ENCODE measurements at regions not wholly inside any gene's neighbourhood (a gene's known extent, or its start where the extent isn't known, plus 50 kb on each side); places are given as distances from the start of the nearest gene placed in this dataset.

DNA sequence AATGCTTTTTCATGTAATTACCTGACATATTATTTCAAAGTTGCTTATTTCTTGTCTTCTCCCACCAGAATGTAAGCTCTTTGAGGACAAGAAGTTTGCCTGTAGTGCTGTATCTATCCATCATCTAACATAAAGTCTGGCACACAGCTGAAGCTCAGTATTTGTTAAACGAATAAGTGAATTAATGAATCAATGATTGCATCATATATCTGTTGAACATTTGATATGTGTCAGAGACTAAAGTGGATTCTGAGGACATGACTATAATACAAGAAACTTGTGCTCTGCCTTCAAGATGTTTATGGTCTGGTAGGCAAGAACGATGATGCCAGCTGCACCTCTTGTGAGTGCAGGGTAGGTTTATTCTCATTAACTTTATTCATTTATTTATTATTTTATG, 115.4 kb upstream of the SCAF11 start:
- Histone ChIP-seq H3K4me1 (no peaks in the 10 kb centered on the region), H3K27me3 (no peaks in the 10 kb centered on the region), H3K27ac (replicated peaks in 1 of 4) (no peak overlapping the region), H3K36me3 (no peaks in the 10 kb centered on the region), H3K9me3 (no peaks in the 10 kb centered on the region), H3K4me3 (no peak overlapping the region)
- no peak for DNase-seq (ENCODE audit: extremely low spot score)
- intact Hi-C loops (cut with DNase I), result no loop called here
- TF ChIP-seq, protein P1, sequence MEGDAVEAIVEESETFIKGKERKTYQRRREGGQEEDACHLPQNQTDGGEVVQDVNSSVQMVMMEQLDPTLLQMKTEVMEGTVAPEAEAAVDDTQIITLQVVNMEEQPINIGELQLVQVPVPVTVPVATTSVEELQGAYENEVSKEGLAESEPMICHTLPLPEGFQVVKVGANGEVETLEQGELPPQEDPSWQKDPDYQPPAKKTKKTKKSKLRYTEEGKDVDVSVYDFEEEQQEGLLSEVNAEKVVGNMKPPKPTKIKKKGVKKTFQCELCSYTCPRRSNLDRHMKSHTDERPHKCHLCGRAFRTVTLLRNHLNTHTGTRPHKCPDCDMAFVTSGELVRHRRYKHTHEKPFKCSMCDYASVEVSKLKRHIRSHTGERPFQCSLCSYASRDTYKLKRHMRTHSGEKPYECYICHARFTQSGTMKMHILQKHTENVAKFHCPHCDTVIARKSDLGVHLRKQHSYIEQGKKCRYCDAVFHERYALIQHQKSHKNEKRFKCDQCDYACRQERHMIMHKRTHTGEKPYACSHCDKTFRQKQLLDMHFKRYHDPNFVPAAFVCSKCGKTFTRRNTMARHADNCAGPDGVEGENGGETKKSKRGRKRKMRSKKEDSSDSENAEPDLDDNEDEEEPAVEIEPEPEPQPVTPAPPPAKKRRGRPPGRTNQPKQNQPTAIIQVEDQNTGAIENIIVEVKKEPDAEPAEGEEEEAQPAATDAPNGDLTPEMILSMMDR (IDR thresholded peaks at IDR 0.05), result no peak
- TF ChIP-seq POLR2A (IDR thresholded peaks at IDR 0.05; ENCODE audit: low read depth), result no peak
- TF ChIP-seq EP300 (IDR thresholded peaks at IDR 0.05), result no peak
- no peak for TF ChIP-seq POLR2AphosphoS5 (IDR thresholded peaks at IDR 0.05)
- WGBS, result 92% methylated on average over 2 of the region's 2 CpGs

DNA sequence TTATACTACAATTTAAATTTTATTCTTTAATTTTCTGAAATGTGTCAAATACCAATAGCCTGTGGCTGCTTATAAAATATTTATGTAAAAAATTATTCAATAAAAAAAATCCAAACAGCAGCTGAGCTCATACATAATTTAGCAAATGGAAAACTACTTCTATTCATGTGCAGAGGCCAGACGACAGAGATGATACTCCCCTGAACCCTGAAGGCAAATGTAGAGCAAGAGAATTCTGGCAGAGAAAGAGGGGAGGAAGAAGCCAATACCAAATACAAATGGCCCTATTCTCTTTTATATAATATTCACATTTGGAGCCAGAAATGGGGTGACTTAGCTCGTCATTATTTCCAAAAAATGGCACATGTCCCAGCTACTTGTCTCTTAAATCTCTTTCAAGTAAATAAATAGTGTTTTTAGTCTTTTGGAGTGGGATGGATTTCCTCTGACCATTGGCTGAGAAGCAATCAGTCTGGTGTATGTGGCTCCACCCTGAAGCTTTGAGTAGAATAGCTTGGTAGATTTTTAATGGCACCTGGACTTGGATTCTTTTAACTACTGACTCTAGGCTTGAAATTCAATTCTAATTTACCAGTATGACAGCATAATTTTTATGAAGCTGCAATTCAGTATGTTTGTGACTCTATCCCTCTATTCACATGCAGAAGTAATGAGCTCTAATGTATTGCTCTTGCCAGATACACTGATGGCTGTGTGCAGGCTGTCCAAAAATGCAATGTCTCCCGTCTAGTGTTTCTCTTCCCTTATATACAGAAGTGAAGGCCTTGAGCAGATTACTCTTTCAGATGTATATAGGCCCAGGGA, 113.4 kb upstream of the SCAF11 start:
- no peak overlapping the region for H3K4me3 ChIP-seq
- H3K27me3 ChIP-seq, result no peaks in the 10 kb centered on the region
- H3K9me3 ChIP-seq, result no peaks in the 10 kb centered on the region
- WGBS, result 50% methylated on average over 3 of the region's 3 CpGs
- H3K4me1 ChIP-seq, result no peaks in the 10 kb centered on the region
- intact Hi-C loops (cut with DNase I), result no loop called here
- H3K27ac ChIP-seq (replicated peaks in 1 of 4), result no peak overlapping the region
- TF ChIP-seq POLR2AphosphoS5 (IDR thresholded peaks at IDR 0.05) (no peak), EP300 (IDR thresholded peaks at IDR 0.05) (no peak), POLR2A (IDR thresholded peaks at IDR 0.05; ENCODE audit: low read depth) (no peak)
- TF ChIP-seq, protein P1 (IDR thresholded peaks at IDR 0.05), result no peak
- DNase-seq (ENCODE audit: extremely low spot score), result no peak
- H3K36me3 ChIP-seq, result no peaks in the 10 kb centered on the region

DNA sequence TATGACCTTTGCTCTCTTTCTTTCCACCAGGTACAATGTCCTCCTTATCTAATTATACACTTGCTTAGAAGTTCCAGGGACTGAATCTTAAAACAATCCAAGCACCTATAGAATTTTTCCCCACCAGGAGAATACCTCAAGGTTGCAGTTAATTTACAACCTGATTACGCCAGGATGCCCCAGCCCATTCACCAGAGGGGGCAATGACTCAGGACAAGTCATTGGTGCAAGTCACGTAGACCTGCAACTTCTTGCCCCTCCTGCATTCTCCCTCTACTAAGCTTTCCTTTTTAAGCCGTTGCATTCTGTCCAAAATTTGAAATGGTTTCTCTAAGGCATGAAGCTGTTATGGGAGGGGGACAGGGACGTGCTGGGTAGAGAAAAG, 111.1 kb upstream of the SCAF11 start:
- no peaks in the 10 kb centered on the region for H3K36me3 ChIP-seq
- no peaks in the 10 kb centered on the region for H3K4me1 ChIP-seq
- intact Hi-C loops (cut with DNase I), result no loop called here
- no peak overlapping the region for H3K4me3 ChIP-seq
- no peak for DNase-seq (ENCODE audit: extremely low spot score)
- H3K27ac ChIP-seq (replicated peaks in 1 of 4), result no peak overlapping the region
- TF ChIP-seq EP300 (IDR thresholded peaks at IDR 0.05), result no peak
- TF ChIP-seq POLR2A (IDR thresholded peaks at IDR 0.05; ENCODE audit: low read depth), result no peak
- TF ChIP-seq, protein P1 (IDR thresholded peaks at IDR 0.05), result no peak
- no peak for TF ChIP-seq POLR2AphosphoS5 (IDR thresholded peaks at IDR 0.05)
- H3K27me3 ChIP-seq, result no peaks in the 10 kb centered on the region
- no peaks in the 10 kb centered on the region for H3K9me3 ChIP-seq
- 95% methylated on average over 4 of the region's 4 CpGs for WGBS

DNA sequence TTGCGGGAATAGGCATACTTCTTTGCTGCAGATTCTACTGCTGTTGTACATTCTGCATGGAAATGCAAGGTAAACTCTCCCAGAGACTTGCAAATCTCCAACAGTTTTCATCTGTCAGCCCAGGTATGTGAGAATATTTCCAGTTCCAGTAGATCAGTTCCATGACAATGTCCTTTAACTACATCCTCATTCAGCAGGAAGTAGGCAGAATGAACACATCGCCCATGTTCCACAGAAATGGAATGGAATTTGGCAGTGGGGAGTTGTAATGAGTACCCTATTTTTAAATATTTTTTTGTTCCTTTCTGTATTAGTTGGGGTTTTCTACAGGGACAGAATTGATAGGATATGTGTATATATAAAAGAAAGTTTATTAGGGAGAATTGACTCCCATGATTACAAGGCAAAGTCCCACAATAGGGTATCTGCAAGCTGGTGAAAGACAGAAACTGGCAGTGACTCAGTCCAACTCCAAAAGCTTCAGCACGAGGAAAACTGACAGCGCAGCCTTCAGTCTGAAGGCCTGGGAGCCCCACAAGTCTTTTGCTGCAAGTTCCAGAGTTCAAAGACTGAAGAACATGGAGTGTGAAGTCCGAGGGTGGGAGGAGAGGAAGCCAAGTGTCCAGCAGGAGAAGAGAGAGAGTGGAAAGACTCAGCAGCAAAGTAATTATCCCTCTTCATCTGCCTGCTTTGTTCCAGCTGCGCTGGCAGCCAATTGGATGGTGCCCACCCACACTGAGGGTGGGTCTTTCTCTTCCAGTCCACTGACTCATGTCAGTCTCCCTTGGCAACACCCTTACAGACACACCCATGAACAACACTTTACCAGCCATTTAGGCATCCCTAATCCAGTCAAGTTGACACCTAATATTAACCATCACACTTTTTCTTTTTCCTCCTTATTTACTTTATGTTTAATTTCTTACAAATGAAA, 110.4 kb upstream of the SCAF11 start:
- Histone ChIP-seq H3K4me3 (no peak overlapping the region), H3K36me3 (no peaks in the 10 kb centered on the region), H3K9me3 (no peaks in the 10 kb centered on the region), H3K27me3 (no peaks in the 10 kb centered on the region), H3K27ac (replicated peaks in 1 of 4) (no peak overlapping the region), H3K4me1 (no peaks in the 10 kb centered on the region)
- no peak for DNase-seq (ENCODE audit: extremely low spot score)
- 80% methylated on average over 6 of the region's 6 CpGs for WGBS
- intact Hi-C loops (cut with DNase I), result no loop called here
- TF ChIP-seq POLR2AphosphoS5 (IDR thresholded peaks at IDR 0.05) (no peak), EP300 (IDR thresholded peaks at IDR 0.05) (no peak), POLR2A (IDR thresholded peaks at IDR 0.05; ENCODE audit: low read depth) (no peak)
- TF ChIP-seq, protein P1 (IDR thresholded peaks at IDR 0.05), result no peak

Measured in esophagus muscularis mucosa (tissue), 4 donors.